ENCODE measurements at regions not wholly inside any gene's neighbourhood (a gene's known extent, or its start where the extent isn't known, plus 50 kb on each side); places are given as distances from the start of the nearest gene placed in this dataset.

DNA sequence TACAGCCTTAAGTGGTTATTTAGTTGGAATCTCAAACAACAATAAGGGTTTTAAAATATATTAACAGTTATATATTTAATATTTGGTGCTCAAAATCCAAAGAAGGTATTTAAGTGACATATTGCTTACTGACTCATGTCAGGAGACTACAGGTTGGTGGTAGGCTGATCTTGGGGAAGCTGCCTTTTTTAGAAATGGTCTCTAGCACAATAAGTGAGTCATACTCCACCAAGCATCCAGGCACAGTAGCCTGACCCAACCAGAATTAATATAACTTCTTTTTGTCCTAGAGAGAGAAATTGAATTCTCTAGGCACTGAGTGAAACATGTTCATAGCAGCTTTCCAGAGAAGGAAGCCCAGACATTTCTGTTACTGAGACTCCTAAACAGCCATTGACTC is 868.5 kb upstream of the TENM4 start:
- TF ChIP-seq, protein P1, sequence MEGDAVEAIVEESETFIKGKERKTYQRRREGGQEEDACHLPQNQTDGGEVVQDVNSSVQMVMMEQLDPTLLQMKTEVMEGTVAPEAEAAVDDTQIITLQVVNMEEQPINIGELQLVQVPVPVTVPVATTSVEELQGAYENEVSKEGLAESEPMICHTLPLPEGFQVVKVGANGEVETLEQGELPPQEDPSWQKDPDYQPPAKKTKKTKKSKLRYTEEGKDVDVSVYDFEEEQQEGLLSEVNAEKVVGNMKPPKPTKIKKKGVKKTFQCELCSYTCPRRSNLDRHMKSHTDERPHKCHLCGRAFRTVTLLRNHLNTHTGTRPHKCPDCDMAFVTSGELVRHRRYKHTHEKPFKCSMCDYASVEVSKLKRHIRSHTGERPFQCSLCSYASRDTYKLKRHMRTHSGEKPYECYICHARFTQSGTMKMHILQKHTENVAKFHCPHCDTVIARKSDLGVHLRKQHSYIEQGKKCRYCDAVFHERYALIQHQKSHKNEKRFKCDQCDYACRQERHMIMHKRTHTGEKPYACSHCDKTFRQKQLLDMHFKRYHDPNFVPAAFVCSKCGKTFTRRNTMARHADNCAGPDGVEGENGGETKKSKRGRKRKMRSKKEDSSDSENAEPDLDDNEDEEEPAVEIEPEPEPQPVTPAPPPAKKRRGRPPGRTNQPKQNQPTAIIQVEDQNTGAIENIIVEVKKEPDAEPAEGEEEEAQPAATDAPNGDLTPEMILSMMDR (IDR thresholded peaks at IDR 0.05), result no peak
- no peak for TF ChIP-seq POLR2A (IDR thresholded peaks at IDR 0.05)
